ENCODE measurements at regions not wholly inside any gene's neighbourhood (a gene's known extent, or its start where the extent isn't known, plus 50 kb on each side); places are given as distances from the start of the nearest gene placed in this dataset.

DNA sequence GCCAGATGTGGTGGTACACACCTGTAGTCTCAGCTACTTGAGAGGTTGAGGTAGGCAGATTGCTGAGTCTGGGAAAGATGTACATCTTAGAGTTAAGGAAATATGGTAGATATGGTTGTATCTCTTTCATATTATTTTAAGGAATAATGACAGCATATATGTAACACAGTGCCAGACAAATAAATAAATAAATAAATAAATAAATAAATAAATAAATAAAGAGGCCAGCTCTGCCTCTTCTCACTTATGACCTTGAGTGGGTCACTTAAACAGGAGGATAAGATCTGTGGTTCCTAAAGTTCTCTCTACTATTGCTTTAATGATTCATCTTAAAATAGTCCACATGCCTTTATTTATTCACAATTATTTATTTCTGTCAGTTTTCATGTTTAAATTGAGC lies 890.9 kb upstream of the TENM4 start:
- Histone ChIP-seq H3K4me1 (peaks cover 16% of the 10 kb centered on the region), H3K9ac (no peak overlapping the region), H3K9me3 (ENCODE audit: low read depth) (no peaks in the 10 kb centered on the region), H3K27ac (no peak overlapping the region), H3F3A (ENCODE audit: low read depth) (peaks cover 14% of the 10 kb centered on the region), H3K4me2 (no peak overlapping the region), H2AFZ (replicated peaks) (no peak overlapping the region), H3K79me2 (ENCODE audit: low read depth) (no peaks in the 10 kb centered on the region), H3K36me3 (no peaks in the 10 kb centered on the region), H4K20me1 (ENCODE audit: low read depth) (no peaks in the 10 kb centered on the region), H3K27me3 (no peaks in the 10 kb centered on the region), H3K4me3 (no peak overlapping the region)
- DNase-seq (ENCODE audit: low spot score), result no peak
- Mint-ChIP-seq H3K4me3 (no peak overlapping the region), H3K27me3 (ENCODE audit: insufficient read depth, low read depth) (no peaks in the 10 kb centered on the region), H3K4me1 (peaks cover 27% of the 10 kb centered on the region), H3K27ac (no peak overlapping the region), H3K36me3 (no peaks in the 10 kb centered on the region), H3K9me3 (no peaks in the 10 kb centered on the region)
- TF ChIP-seq EZH2 (IDR thresholded peaks at IDR 0.05), result no peak
- TF ChIP-seq EZH2phosphoT487 (IDR thresholded peaks at IDR 0.05), result no peak
- TF ChIP-seq, protein P1, sequence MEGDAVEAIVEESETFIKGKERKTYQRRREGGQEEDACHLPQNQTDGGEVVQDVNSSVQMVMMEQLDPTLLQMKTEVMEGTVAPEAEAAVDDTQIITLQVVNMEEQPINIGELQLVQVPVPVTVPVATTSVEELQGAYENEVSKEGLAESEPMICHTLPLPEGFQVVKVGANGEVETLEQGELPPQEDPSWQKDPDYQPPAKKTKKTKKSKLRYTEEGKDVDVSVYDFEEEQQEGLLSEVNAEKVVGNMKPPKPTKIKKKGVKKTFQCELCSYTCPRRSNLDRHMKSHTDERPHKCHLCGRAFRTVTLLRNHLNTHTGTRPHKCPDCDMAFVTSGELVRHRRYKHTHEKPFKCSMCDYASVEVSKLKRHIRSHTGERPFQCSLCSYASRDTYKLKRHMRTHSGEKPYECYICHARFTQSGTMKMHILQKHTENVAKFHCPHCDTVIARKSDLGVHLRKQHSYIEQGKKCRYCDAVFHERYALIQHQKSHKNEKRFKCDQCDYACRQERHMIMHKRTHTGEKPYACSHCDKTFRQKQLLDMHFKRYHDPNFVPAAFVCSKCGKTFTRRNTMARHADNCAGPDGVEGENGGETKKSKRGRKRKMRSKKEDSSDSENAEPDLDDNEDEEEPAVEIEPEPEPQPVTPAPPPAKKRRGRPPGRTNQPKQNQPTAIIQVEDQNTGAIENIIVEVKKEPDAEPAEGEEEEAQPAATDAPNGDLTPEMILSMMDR (IDR thresholded peaks at IDR 0.05), result no peak

- Histone ChIP-seq H2AFZ (replicated peaks) (no peak overlapping the region), H4K20me1 (ENCODE audit: low read depth) (no peaks in the 10 kb centered on the region), H3K27ac (no peak overlapping the region), H3K4me2 (no peak overlapping the region), H3K27me3 (no peaks in the 10 kb centered on the region), H3F3A (ENCODE audit: low read depth) (peaks cover 14% of the 10 kb centered on the region), H3K9ac (no peak overlapping the region), H3K4me3 (no peak overlapping the region), H3K79me2 (ENCODE audit: low read depth) (no peaks in the 10 kb centered on the region), H3K36me3 (no peaks in the 10 kb centered on the region), H3K4me1 (peaks cover 16% of the 10 kb centered on the region), H3K9me3 (ENCODE audit: low read depth) (no peaks in the 10 kb centered on the region)
- H3K27ac Mint-ChIP-seq, result no peak overlapping the region
- DNase-seq (ENCODE audit: low spot score), result no peak
- H3K9me3 Mint-ChIP-seq, result no peaks in the 10 kb centered on the region
- no peak overlapping the region for H3K4me3 Mint-ChIP-seq
- H3K4me1 Mint-ChIP-seq, result peaks cover 28% of the 10 kb centered on the region
- TF ChIP-seq EZH2phosphoT487 (IDR thresholded peaks at IDR 0.05) (no peak), EZH2 (IDR thresholded peaks at IDR 0.05) (no peak)
- TF ChIP-seq, protein P1 (IDR thresholded peaks at IDR 0.05), result no peak
- no peaks in the 10 kb centered on the region for H3K36me3 Mint-ChIP-seq
- H3K27me3 Mint-ChIP-seq (ENCODE audit: insufficient read depth, low read depth), result no peaks in the 10 kb centered on the region
Observed at GRCh38 chr11:80330264-80330663, 889.4 kb upstream of the TENM4 start.

DNA sequence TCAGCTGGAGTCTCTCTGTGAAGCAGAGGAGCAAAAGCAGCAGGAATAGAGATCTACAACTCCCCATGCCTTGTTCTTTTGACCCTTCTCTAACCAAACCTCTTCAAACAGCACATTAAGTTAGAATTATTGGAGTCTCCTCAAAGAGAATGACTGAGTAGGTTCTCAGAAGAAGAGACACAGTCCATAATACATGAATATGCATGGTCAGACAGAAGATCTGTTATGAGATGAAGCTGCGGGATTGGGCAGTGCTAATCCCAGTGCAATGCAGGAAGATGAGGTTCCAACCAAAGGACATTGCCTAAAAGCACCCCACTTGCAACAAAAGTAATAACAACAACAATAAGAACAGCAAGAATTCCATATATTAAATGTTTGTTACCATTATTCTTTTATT lies 887.9 kb upstream of the TENM4 start:
- H3K9ac ChIP-seq, result no peak overlapping the region
- no peak overlapping the region for H3K4me3 ChIP-seq
- DNase-seq (ENCODE audit: low spot score), result no peak
- no peak overlapping the region for H3K4me3 Mint-ChIP-seq
- H3F3A ChIP-seq (ENCODE audit: low read depth), result peaks cover 14% of the 10 kb centered on the region
- peak overlapping the region; percentile 40 for H3K4me2 ChIP-seq
- no peaks in the 10 kb centered on the region for H3K79me2 ChIP-seq (ENCODE audit: low read depth)
- peaks cover 28% of the 10 kb centered on the region for H3K4me1 Mint-ChIP-seq
- no peak overlapping the region for H2AFZ ChIP-seq (replicated peaks)
- H4K20me1 ChIP-seq (ENCODE audit: low read depth), result no peaks in the 10 kb centered on the region
- peaks cover 16% of the 10 kb centered on the region for H3K4me1 ChIP-seq
- no peak overlapping the region for H3K27ac Mint-ChIP-seq
- H3K27me3 Mint-ChIP-seq (ENCODE audit: insufficient read depth, low read depth), result no peaks in the 10 kb centered on the region
- TF ChIP-seq EZH2 (IDR thresholded peaks at IDR 0.05), result no peak
- no peak for TF ChIP-seq EZH2phosphoT487 (IDR thresholded peaks at IDR 0.05)
- TF ChIP-seq, protein P1 (IDR thresholded peaks at IDR 0.05), result no peak
- H3K9me3 Mint-ChIP-seq, result no peaks in the 10 kb centered on the region
- no peaks in the 10 kb centered on the region for H3K9me3 ChIP-seq (ENCODE audit: low read depth)
- no peaks in the 10 kb centered on the region for H3K27me3 ChIP-seq
- no peaks in the 10 kb centered on the region for H3K36me3 Mint-ChIP-seq
- no peaks in the 10 kb centered on the region for H3K36me3 ChIP-seq
- no peak overlapping the region for H3K27ac ChIP-seq

Measured in neural progenitor cell (in vitro differentiated cells).